ENCODE measurements at regions not wholly inside any gene's neighbourhood (a gene's known extent, or its start where the extent isn't known, plus 50 kb on each side); places are given as distances from the start of the nearest gene placed in this dataset.
"Not testable (repeated sequence)": the region's sequence is repeated elsewhere in the genome, so short reads cannot be mapped to it uniquely, and the experiment has no call there.

GRCh38 chr2:242027676-242028450, 158.3 kb downstream of the RTP5 start:
- DNase-seq (ENCODE audit: low read depth in 2 of 2), result no peak

GRCh38 chr2:242029422-242030225, 160.1 kb downstream of the RTP5 start:
- DNase-seq (ENCODE audit: low read depth in 2 of 2), result no peak

GRCh38 chr2:242030226-242030575, 160.7 kb downstream of the RTP5 start:
- DNase-seq (ENCODE audit: low read depth in 2 of 2), result no peak

- no peak for DNase-seq (ENCODE audit: low read depth in 2 of 2)
Measured at GRCh38 chr2:242030858-242031257, 161.3 kb downstream of the RTP5 start.

- DNase-seq (ENCODE audit: low read depth in 2 of 2), result peak; percentile 41 to 43
Measured at GRCh38 chr2:242031481-242032019, 162.0 kb downstream of the RTP5 start.

- no peak for DNase-seq (ENCODE audit: low read depth in 2 of 2)
Measured at GRCh38 chr2:242032780-242033656, 163.5 kb downstream of the RTP5 start.

- DNase-seq (ENCODE audit: low read depth in 2 of 2), result no peak
Measured at GRCh38 chr2:242034138-242034537, 164.6 kb downstream of the RTP5 start.

GRCh38 chr2:242034996-242035814, 165.7 kb downstream of the RTP5 start:
- DNase-seq (ENCODE audit: low read depth in 2 of 2), result no peak

GRCh38 chr2:242035858-242036652, 166.5 kb downstream of the RTP5 start:
- DNase-seq (ENCODE audit: low read depth in 2 of 2), result no peak

- DNase-seq (ENCODE audit: low read depth in 2 of 2), result no peak
Measured at GRCh38 chr2:242036653-242036950, 167.1 kb downstream of the RTP5 start.

- no peak for DNase-seq (ENCODE audit: low read depth in 2 of 2)
Measured at GRCh38 chr2:242038166-242038927, 168.8 kb downstream of the RTP5 start.

- no peak for DNase-seq (ENCODE audit: low read depth in 2 of 2)
Measured at GRCh38 chr2:242038928-242039341, 169.4 kb downstream of the RTP5 start.

- no peak for DNase-seq (ENCODE audit: low read depth in 2 of 2)
Measured at GRCh38 chr2:242040303-242040655, 170.8 kb downstream of the RTP5 start.

- no peak for DNase-seq (ENCODE audit: low read depth in 2 of 2)
Measured at GRCh38 chr2:242040681-242041080, 171.2 kb downstream of the RTP5 start.

- no peak for DNase-seq (ENCODE audit: low read depth in 2 of 2)
Measured at GRCh38 chr2:242041816-242042215, 172.3 kb downstream of the RTP5 start.

GRCh38 chr2:242043538-242044312, 174.2 kb downstream of the RTP5 start:
- no peak for DNase-seq (ENCODE audit: low read depth in 2 of 2)

GRCh38 chr2:242044313-242044590, 174.7 kb downstream of the RTP5 start:
- no peak for DNase-seq (ENCODE audit: low read depth in 2 of 2)

- DNase-seq (ENCODE audit: low read depth in 2 of 2), result not testable (repeated sequence)
Measured at GRCh38 chr2:242045596-242046144, 176.1 kb downstream of the RTP5 start.
